ENCODE measurements at regions not wholly inside any gene's neighbourhood (a gene's known extent, or its start where the extent isn't known, plus 50 kb on each side); places are given as distances from the start of the nearest gene placed in this dataset.

GRCh38 chr3:66095295-66096001 is 56.7 kb upstream of the MAGI1 start (continued):
- TF ChIP-seq EZH2 (IDR thresholded peaks at IDR 0.05; ENCODE audit: borderline replicate concordance, control insufficient read depth, low read depth, low read length) = no peak
- TF ChIP-seq RAD21 (IDR thresholded peaks at IDR 0.05; ENCODE audit: insufficient read depth, low read depth, low read length) = no peak
- TF ChIP-seq MYC (IDR thresholded peaks at IDR 0.05; ENCODE audit: insufficient read depth, insufficient read length, insufficient replicate concordance, low read length, severe bottlenecking) = no peak
- TF ChIP-seq ZBTB33 (IDR thresholded peaks at IDR 0.05) = no peak
- no peak for TF ChIP-seq MYB (IDR thresholded peaks at IDR 0.05; ENCODE audit: borderline replicate concordance, low read depth, low read length)
- TF ChIP-seq CEBPB (IDR thresholded peaks at IDR 0.05; ENCODE audit: borderline replicate concordance in 1 of 2, low read depth in 2 of 2, low read length in 2 of 2) = no peak
- no peak for TF ChIP-seq RCOR1 (conservative IDR thresholded peaks at IDR 0.05; ENCODE audit: low read depth, low read length)
- no peak for TF ChIP-seq HSF1 (IDR thresholded peaks at IDR 0.05; ENCODE audit: low read depth, low read length)
- no peak for TF ChIP-seq TAF1 (IDR thresholded peaks at IDR 0.05; ENCODE audit: borderline replicate concordance, low read depth, low read length)
- no peak for TF ChIP-seq TCF3 (IDR thresholded peaks at IDR 0.05; ENCODE audit: borderline replicate concordance, insufficient read depth, low read depth, low read length)
- TF ChIP-seq JUND (IDR thresholded peaks at IDR 0.05; ENCODE audit: low read depth, low read length) = no peak
- no peak for TF ChIP-seq ZNF274 (IDR thresholded peaks at IDR 0.05; ENCODE audit: insufficient read depth, insufficient read length)

All from GM12878 (cell line).